NCI-H2227 (cell line): ENCODE measurements at regions not wholly inside any gene's neighbourhood (a gene's known extent, or its start where the extent isn't known, plus 50 kb on each side); places are given as distances from the start of the nearest gene placed in this dataset.
"Not testable (repeated sequence)": the region's sequence is repeated elsewhere in the genome, so short reads cannot be mapped to it uniquely, and the experiment has no call there.

Experiments
- DNase-seq: peaks from one replicate; lab custom pipeline; 2025; ENCODE audit not compliant: unreplicated experiment; lab: John Stamatoyannopoulos, UW

DNA sequence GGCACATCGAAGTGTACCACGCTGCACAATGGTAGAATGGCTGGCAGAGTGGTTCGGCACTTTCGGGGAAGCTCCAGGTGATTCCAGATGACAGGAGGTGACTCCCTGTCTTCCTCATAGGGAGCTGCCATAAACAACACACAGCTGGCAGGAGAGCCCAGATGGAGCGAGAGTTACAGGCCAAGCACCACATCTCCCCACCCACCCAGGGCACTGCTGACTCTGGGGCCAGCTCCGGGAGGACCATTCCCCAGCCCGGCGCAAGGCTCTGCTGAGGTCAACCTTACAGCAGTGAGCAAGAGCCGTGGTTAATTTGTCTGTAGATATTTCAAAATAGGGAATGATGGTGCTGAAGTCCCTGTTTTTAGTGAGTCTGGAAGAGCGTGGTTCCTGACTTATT is 78.8 kb upstream of the HMGXB4 start:
- no peak for DNase-seq

- DNase-seq, result no peak
Measured at GRCh38 chr22:35183917-35184316, 73.4 kb upstream of the HMGXB4 start.

DNA sequence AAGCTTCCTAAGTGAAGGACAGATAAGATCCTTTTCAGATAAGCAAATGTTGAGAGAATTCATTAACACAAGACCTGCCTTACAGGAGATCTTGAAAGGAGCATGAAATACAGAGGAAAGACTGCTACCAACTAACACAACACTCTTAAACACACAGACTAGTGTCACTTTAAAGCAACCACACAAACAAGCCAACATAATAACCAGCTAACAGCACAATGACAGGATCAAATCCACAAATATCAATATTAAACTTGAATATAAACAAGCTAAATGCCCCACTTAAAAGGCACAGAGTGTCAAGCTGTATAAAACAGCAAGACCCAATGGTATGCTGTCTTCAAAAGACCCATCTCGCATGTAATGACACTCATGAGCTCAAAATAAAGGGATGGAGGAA is 70.8 kb upstream of the HMGXB4 start:
- DNase-seq, result no peak

GRCh38 chr22:35188930-35189329 is 68.4 kb upstream of the HMGXB4 start:
- not testable (repeated sequence) for DNase-seq

GRCh38 chr22:35189559-35189958 is 67.7 kb upstream of the HMGXB4 start:
- DNase-seq, result no peak

GRCh38 chr22:35191412-35191811 is 65.9 kb upstream of the HMGXB4 start:
- DNase-seq, result no peak

DNA sequence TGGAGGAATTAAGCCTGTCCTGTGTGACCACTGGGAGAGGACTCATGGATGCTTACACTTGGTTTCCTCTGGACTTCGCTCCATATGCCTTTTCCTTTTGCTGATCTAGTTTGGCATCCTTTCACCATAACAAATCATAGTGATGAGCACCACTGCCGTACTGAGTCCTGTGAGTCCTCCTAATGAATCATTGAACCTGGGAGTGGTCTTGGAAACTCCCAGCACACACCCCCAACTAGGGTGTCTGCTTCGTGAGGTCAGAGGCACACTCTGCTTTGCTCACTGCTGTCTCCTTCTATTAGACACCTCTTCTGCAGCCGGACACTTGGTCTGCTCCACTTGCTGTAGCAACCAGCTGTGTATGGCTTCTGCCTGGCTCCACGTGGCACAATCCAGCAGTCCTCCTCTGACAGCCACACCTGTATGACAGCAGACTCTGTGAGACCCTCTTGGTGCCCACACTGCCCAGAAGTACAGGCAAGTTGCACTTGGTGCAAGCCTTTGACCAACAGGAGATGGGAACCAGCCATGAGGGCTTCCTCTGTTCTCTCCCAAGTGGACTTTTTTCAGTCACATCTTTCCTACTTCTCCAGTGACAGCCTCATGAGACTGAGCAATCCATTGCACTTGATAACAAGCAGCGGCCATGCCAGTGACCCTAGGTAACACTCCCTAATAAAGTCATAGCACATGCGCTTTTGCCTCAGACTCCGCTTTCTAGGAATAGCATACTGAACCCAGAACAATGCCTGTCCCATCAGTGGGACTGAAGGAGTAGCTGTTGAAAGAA is 65.0 kb upstream of the HMGXB4 start:
- DNase-seq, result no peak

DNA sequence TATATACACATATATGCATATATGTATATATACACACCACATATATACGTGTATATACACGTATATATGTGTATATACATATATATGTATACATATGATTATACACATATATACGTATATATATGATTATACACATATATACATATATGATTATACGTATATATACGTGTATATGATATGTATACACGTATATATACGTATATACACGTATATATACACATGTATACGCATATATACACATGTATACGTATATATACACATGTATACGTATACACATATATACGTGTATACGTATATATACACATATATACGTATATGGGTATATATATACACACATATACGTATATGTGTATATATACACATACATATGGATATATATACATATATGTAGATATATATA is 62.1 kb upstream of the HMGXB4 start:
- no peak for DNase-seq

DNA sequence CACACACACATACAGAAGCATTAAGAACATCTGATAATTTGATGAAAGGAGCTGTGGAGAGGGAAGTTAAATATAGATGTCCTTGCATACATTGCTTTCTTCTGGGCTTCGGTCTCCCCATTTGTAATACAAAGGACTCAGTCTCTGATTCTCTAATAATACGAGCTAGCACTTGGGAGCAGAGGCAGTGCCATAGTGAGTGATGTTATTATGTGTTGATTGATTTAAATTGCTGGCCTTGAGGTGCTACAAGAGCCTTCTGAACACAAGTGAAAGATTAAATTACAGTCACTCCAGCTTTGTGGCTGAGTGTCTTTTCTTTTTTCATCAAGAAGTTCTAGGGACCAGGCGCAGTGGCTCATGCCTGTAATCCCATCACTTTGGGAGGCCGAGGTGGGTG is 61.5 kb upstream of the HMGXB4 start:
- DNase-seq, result peak; percentile 68

DNA sequence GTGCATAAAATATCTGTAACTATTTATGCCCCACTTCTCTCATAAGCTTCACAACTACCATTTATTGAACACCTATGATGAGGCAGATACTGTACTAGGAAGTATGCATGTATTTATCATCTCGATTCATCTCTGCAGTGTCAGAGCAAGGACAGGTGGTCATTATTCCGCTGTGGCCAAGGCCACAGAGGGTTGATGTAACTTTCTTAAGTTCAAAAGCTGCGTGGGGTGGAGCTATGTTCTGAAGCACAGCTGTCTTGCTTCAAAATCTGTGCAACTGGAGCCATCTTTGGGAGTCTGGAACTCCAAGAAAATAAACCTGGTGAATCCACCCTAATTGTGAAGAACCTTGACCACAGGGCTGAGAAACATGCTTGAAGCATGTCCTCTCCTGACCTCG is 60.2 kb upstream of the HMGXB4 start:
- DNase-seq, result no peak

DNA sequence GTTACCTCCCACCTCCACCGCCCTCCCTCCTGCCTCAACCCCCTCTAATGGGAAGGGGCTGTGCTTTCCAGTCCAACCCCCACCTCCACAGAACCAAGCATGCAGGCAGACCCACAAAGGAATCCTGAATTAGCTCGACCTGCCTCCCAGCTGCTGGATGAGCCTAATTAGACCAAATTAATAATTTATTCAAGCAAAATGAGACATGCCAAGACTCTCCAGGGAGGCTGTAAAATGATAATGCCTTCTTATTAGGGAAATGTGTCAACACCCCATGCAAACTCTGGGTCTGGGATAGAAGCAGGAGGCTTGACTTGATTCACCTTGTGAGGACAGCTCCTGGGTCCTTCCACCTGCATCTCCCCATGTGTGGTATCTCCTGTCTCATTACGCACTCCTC is 59.4 kb upstream of the HMGXB4 start:
- DNase-seq, result no peak

- no peak for DNase-seq
Measured at GRCh38 chr22:35198738-35199137, 58.6 kb upstream of the HMGXB4 start.

- no peak for DNase-seq
Measured at GRCh38 chr22:35202376-35202775, 54.9 kb upstream of the HMGXB4 start.

DNA sequence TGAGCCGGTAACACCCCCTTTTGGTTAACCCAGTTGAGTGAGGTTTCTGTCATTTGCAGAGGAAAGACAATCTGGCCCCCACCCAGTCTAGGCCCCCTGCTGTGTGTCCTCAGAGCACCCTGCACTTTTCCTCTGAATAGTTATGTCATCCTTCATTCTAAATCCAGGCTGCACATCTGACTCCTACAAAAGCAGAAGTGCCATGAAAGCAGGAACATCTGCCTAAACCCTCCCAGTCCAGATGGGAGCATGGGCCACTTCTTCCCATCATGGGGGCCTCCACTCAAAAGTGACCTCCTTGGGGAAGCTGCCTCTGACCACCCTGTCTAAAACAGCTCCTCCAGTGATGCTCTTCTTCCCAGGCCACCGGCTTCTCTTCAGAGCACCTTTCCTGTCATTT is 53.7 kb upstream of the HMGXB4 start:
- DNase-seq, result no peak

- DNase-seq, result peak; percentile 90
Measured at GRCh38 chr22:35204807-35205775, 52.2 kb upstream of the HMGXB4 start.

DNA sequence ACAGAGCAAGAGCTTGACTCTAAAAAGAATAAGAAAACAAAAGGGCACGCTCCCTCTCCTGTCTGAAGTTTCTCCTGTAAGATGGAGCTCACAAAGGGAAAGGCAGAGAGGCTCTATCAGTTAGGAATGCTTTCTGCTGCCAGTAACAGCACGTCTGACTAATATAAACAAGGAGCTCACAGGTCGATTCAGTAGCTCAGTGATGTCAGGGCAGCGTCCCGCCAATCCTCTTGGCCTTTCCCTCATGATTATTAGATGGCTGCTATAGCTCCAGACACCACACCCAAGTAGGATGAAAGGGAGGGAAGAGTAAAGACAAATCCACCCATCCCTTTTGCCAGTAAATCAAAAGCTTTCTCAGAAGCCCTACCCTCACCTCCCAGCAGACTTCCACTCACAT is 51.3 kb upstream of the HMGXB4 start:
- peak; percentile 66 for DNase-seq

DNA sequence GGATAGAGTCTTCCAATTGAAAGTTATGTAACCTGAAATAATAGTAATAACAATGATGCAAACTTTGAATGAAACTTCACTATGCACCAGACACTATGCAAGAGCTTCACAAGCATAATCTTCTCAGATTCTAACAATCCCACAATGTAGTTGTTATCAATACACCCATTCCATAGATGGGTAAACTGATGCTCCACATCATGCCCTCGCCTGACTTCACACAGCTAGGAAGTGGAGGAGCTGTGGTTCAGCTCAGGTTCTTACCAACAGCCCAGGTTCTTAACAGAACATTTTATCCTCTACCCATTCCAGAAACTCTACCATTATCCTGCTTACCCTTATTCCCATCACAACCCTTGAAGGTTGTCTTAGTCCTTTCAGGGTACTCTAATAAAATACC is 50.4 kb upstream of the HMGXB4 start:
- no peak for DNase-seq
